Tongue (tissue), 1 donor: ENCODE measurements at regions not wholly inside any gene's neighbourhood (a gene's known extent, or its start where the extent isn't known, plus 50 kb on each side); places are given as distances from the start of the nearest gene placed in this dataset.

Experiments used
- DNase-seq: peaks from one replicate; pipeline ENCODE4 v3.0.0-alpha.2; 2015

GRCh38 chr9:18075253-18075952 is 398.6 kb upstream of the ADAMTSL1 start:
- no peak for DNase-seq

DNA sequence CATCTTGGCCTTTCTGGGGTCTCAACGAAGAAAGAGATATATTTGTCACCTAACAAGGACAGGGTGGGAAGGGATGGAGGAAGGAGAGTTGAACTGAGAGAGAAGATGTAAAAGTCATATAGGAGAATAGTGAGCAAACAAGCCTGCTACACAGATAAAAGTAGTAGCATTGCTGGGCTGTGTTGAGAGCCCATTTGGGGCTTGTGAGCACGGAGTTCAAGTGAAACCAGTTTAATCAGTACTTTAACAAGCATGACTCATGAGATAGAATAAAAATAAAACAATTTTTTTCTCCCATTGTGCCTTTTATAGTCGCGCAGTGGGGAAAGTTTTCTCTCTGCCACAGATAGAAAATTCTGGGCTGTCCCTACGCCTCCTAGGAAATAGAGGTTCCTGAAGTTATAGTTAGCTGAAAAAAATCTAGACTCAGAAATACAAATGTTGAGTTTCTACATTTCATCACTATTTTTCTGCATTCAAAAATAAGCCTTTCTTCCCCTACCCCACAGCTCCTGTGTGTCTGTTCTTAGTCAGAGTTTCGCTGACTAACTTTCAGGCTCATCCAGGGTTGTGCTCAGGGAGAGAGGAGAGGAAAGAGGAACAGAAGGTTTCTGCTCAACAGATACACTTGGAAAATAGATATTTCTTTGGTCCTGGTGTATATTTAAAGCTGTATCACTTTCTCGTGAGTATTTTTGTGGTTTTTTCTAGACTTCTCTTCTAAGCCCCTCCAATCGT is 395.8 kb upstream of the ADAMTSL1 start:
- DNase-seq, result no peak

DNA sequence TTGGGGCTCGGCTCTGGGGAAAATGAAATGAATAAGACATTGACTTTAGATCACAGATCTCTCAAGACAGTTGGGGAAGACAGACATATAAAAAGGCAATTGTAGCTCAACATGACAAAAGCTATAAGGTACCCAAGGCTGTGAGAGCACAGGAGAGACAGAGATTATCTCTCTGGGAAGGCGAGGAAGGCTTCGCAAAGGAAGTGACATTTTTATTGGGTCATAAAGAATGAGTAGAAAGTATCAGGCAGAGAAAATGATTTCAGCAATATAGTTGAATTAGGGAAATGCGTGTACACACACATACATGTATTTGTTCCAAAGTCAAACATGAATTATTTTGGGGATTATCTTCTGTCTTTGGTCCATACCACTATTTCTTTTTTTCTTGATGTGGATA is 381.8 kb upstream of the ADAMTSL1 start:
- DNase-seq, result no peak

DNA sequence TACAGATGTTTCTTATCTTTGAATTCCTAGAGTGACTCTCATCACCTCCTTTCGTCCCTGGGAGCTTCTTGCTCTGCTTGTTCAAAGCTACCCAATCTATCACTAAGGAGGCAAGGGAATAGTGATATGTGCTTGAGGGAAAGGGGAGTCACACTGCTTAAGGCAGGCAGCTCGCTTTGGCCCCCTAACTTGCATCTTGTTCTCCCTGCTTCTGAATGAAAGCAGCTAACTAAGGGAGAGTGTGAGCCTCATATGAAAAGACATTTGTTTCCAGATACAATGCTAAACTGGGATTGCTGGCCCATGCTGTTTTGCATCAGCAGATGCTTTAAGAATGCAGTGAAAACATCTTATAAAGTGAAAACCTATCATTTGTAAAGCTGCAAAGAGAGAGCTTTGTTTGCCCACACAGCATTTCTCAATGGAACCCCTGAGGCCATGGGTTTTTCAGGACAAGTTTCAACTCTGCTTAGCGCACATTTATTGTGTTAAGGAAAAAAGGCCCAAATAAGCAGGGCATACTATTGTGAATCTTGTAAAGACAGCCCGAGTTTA is 367.9 kb upstream of the ADAMTSL1 start:
- no peak for DNase-seq

GRCh38 chr9:18109675-18110074 is 364.3 kb upstream of the ADAMTSL1 start:
- no peak for DNase-seq

- peak; percentile 16 for DNase-seq
Observed at GRCh38 chr9:18111146-18111545, 362.8 kb upstream of the ADAMTSL1 start.

DNA sequence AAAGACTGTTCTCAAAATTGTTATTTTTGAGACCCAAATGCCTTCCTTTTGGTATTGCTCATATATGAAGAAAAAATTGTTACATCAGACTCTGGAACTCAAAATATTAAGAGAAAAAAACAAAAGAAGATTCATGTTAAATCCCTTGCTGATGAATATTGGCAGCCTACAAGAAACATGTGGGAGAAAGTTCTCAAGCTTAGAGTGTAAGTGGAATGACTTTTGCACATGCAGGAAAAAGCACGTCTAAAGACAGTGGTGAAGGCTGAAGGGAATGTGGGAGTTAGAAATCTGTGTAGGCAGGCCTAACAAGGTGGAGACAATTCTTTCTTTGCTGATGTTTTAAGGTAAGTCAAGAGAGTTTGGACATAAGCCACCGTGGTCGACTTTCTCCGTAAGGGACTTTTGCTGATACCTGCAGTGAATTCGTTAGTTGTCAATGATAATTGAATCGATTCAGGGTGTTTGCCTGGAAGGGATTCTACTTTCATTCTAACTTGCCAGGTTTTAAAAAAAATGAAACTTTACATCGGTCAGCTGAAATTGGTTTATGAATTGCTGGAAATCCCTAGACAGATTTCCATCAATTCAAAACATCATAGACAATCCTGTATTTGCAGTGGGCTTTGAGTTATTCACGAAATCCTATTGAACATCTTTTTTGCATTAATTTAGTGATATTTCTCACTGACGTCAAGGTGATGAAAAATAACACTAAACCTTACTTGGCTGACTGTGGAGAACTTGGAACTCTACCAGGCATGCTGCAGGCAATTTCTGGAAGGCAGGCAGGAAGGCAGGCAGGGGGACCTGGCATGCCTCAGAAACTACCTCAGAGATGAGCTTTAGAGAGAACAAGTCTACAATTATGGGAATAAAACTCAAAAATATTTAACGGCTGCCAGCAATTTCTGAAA is 359.1 kb upstream of the ADAMTSL1 start:
- DNase-seq, result peak; percentile 72

DNA sequence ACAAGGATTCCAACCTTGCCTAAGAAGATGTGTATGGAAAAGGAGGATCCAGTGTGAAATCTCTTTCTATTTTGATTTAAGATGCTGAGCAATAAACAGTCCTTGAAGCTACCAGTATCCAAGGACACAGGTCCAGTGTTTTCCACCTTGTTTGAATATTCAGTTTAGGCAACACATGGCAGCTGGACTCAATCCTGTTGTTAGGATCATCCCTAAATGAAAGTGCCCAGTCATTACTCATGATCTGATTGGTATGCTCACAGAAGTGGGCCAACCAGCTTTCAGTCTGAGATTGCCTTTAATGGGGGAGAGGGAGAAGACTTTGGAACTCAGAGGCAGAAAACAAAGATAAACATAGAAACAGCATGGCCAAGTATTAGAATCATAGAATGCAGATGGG is 355.7 kb upstream of the ADAMTSL1 start:
- DNase-seq, result no peak

DNA sequence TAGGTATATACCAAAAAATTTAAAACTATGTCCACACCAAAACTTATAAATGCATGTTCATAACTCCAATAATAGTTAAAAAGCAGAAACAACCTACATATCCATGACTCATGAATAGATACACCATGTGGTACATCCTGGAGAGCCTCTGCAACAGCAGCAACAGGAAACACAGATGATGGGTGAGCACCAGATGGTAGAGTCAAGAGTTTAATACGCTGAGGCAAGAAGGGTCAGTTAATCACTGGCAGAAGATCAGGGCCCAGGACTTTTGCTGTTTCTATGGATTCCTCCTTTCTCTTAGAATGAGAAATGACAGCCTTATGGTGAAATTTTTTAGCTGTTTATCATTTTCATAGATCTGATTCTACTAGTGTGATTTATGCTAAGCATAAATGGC is 351.8 kb upstream of the ADAMTSL1 start:
- DNase-seq, result no peak

DNA sequence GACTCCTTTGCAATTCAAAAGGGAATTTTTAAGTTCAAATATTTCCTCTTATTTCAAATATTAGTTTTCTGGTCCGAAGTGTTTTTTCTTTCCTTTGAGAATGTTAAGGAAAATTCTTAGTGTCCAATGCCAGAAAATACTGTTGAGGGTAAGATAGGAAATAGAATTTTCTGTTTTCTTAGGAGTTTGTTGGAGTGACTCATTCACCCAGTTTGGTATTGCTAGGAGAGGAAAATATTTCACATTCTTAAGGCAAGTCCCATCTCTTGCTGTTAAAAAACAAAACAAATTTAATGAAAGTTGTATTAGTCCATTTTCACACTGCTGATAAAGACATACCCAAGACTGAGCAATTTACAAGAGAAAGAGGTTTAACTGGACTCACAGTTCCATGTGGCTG is 349.2 kb upstream of the ADAMTSL1 start:
- no peak for DNase-seq

- peak; percentile 78 for DNase-seq
Observed at GRCh38 chr9:18126831-18127498, 347.0 kb upstream of the ADAMTSL1 start.

DNA sequence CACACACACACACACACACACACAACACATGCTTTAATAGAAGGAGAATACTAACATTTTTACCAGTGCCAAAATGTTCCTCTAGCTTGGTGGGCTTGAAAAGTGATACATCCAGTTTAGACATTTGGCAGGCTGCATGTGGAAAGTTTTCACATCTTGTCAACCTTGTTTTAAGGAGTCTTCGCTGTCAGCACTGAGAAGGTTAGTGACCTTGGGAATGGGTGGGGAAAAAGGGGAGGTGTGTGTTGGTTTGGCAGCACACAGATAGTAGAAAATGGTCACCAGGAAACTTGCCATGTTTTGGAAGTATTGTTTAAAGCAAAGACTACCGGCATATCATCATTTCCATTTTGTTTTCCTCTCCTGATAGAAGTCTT is 346.5 kb upstream of the ADAMTSL1 start:
- peak; percentile 67 for DNase-seq

DNA sequence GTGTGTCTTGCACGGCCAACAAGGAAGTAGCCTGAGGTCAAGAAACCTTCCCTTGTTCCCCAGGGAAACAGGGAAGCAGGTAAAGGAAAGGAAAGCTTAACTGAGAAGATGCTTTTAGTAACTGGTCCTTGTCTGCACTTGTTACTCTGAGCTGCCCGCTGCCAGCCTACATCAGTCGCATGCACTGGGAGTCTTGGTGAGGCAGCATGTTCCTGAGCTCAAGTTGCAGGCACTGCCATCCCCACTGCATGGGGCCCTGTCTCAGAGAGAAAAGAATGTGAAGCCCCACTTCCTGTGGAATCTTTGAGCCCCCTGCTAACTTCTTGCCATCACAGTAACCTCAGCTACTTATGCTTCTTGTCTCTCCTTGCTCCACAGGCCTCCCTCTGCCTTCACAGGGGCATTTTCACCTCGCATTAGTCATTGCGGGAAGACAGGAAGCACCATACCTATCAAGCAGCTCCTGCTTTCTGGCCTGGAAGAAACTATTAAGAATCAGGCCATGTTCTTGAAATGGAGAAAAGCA is 344.1 kb upstream of the ADAMTSL1 start:
- DNase-seq, result no peak

DNA sequence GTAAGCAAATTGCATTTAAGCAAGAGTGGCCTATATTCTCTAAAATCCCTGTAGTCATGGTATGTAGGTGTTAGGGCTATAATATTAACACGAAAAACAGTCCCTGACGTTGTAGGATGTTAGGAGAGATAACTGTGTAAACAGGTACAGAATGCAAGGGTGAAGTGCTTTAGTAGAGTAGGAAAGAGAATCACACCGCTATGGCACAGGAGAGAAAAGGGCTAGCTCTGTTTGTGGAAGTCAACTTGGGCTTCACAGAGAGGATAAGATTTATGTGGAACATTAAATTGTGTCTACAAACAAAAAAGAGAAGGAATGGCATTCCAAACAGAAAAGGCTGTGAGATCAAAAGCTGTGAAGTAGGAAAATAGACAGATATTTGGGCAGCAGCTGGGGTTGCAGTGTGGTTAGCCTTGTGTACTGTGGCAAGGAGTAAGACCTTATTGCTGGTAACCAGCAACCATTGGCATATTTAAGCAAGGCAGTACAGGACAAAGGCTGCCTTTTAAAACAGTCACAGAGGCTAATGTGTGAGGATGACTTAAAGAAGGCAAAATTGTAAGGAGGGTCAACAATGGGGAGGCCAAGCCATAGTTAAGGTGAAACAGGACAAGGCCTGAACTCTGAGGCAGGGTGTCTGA is 337.5 kb upstream of the ADAMTSL1 start:
- no peak for DNase-seq

GRCh38 chr9:18137815-18138214 is 336.1 kb upstream of the ADAMTSL1 start:
- no peak for DNase-seq

- DNase-seq, result no peak
Observed at GRCh38 chr9:18138656-18139055, 335.3 kb upstream of the ADAMTSL1 start.

DNA sequence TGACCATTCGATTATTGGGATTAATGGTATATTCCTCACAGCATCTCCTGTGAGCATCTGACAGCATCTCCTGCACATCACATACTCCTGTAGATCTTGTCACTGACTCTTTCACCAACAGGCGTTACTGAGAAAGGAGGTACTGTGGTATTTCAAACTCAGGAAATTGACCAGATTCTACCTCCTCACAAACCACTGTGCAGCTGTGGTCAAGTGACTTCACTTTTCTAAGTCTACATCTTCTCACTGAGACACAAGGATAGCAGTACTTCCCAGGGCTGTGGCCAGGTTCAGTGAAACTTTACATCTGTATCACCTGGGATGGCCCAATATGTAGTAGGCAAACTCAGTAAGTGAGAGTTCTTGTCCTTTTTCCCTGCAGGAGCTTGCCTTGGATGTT is 332.3 kb upstream of the ADAMTSL1 start:
- no peak for DNase-seq

- DNase-seq, result no peak
Observed at GRCh38 chr9:18143073-18143745, 330.7 kb upstream of the ADAMTSL1 start.

DNA sequence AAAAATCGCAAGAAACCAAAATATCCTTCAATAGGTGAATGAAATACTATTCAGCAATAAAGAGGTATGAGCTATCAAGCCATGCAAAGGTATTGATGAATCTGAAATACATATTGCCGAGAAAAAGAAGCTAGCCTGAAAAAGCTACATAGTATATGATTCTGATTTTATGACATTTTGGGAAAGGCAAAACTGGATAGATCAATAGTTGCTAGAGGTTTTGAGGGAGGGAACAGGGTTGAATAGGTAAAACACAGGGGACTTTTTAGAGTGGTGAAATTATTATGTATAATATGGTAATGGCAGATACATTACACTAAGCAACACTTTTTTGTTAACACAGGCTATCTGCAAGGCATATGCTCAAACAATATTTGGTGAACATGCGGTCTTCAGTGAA is 327.6 kb upstream of the ADAMTSL1 start:
- no peak for DNase-seq

- DNase-seq, result no peak
Observed at GRCh38 chr9:18149471-18150011, 324.4 kb upstream of the ADAMTSL1 start.
